GM21390 (cell line): ENCODE measurements at regions not wholly inside any gene's neighbourhood (a gene's known extent, or its start where the extent isn't known, plus 50 kb on each side); places are given as distances from the start of the nearest gene placed in this dataset.

Source experiments
- ATAC-seq: cut with Tn5 transposase; IDR thresholded peaks from one replicate; pipeline ENCODE4 v1.9.1; 2021; ENCODE audit not compliant: unreplicated experiment

DNA sequence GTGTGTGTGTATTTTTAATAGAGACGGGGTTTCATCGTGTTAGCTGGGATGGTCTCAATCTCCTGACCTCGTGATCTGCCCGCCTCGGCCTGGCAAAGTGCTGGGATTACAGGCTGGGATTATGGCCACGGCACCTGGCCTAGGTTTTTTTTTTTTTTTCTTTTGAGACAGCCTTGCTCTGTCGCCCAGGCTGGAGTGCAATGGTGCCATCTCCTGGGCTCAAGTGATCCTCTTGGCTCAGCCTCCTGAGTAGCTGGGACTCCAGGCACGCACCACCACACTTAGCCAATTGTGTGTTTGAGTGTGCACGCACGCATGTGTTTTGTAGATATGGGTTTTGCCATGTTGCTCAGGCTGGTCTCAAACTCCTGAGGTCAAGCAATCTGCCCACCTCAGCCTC, 629.8 kb downstream of the ETV1 start:
- ATAC-seq, result no peak

DNA sequence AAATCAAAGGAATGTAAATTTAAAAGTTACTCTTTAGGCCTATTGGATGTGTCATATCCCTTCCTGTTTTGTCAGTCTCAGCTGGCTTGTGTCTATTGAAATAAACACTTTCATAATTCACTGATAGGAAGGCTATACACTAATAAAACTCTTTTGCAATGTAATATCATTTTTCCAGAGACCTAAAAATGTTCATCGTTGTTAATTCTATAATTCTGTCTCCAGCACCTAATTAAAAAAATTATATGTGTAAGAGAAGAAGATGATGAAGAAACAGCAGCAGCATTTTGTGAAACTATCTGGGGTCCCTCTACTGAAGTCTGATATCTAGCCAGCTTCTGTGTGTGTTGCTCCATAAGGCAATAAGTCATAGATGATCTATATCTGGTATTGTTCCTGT, 602.7 kb downstream of the ETV1 start:
- ATAC-seq, result no peak

DNA sequence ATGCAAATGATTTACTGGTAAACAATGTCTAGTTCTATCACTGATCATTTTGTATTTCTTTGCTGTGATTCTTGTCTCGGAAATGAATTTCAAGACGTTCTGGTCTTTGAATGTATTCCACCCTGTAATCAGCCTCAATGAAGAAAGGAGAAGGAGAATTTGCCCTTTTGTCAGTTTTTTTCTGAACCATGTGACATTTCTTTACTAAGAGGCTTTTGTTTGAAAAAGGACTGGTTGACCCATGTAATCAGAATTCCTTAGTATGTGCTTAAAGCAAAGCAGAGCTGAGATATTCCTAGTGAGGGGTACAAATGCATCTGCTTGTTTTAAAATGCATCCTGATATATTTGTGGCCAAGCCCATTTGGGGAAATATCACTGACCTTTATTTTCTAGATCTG, 581.6 kb downstream of the ETV1 start:
- no peak for ATAC-seq

DNA sequence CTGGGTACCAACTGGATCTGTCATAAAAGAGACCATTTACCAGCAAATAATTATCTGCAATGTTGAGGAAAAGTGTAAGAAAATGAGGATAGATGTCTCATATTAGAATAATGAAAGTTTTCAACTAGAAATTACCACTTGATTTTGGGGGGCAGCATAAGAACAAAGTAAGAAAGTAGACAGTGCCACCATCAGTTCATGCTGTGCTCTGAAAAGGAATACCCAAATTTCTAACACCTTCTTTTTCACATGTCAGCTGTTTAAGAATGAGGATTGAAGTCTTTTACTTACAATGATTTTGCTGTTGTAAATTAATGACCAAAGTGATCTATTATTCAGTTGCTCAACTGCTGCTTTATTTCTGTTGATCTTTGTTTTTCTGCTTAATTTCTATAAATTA, 578.3 kb downstream of the ETV1 start:
- no peak for ATAC-seq

DNA sequence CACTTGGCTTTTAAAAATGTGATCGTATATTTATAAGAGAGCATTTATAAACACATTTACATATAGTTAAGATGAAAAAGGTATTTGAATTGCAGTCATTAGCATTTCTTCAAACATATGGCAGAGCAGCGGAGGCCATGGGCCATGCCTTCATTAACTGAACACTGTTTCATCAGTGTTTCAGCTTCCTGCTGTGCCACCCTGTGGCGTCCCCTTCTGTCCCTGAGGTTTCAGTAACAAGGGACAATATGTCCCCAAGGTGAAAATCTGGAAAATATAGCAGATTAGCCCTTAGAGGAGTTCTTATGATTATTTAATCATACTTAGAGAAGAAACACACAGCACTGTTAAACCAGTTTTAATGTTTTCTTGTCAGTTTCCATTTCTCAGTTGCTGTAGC, 577.8 kb downstream of the ETV1 start:
- ATAC-seq, result no peak

DNA sequence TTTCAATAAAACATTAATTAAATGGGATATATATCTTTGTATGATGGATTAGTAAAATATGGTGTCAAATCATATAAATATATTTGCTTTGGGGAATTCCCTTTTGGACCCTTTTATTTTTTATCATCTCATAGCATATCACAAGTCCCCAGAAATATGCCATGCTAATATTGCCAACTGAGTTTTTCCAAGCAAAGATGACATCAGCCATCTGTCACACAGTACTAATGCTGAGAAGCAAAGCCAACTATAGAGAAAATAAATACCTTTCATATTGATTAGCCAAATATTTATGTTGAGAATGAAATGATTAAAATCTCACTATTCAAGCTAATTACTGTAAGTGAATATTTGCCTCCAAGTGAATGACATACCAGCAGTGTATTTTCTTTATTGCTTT, 575.3 kb downstream of the ETV1 start:
- no peak for ATAC-seq

DNA sequence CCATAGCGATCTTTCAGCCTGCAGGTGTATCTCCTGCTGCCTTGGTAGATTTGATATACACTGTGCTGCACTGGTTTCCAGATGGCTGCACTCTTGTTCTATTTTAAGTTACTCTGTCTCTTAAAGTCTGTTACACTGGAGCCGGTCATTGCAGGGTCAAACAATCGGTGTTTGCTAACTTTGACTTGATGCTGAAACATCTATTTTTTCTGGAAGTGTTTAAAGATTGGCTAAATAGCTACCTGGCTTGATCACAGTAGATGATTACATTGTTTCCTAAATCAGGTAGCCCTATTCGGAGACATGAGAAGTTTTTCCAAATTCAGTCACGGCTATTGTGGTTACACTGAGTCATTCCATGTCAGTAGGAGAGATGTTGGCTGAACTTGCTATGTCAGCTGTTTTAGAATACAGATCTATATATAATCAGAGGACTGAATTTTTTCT, 574.8 kb downstream of the ETV1 start:
- ATAC-seq, result no peak

DNA sequence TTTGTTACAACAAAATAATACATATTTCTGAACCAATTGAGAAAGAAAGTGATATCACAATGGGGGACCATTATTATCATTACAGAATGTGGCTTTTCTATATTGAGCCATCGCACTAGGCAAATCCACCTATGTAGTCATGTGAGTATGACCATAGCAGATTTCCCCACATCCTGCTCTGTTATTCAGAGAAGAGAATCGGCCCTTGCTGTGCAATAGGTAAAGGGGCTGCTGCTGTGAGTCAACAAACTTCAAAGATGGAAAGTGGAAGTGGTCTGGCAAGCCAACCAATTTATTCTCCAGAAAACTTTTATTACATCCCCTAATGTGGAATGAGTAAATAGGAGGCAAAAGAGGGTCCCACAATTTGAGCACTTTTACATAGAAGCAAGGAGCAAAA, 573.4 kb downstream of the ETV1 start:
- ATAC-seq, result no peak

DNA sequence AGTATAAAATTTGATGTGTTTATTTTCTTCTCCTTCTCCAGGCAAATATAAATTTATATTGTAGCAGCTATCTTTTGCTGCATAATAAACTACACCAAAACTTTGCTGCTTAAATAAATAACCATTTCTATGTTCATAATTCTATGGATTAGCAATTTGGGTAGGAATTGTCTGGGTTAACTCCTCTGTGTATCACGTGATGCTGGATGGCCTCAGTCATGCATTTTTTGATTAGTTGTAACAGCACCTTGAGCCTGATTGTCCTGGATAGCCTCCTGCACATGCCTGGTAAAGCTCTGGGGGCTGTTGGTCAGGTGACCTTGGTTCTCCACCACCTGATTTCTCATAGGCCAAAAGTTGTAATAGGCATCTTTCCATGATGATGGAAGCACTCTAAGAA, 572.9 kb downstream of the ETV1 start:
- ATAC-seq, result no peak

DNA sequence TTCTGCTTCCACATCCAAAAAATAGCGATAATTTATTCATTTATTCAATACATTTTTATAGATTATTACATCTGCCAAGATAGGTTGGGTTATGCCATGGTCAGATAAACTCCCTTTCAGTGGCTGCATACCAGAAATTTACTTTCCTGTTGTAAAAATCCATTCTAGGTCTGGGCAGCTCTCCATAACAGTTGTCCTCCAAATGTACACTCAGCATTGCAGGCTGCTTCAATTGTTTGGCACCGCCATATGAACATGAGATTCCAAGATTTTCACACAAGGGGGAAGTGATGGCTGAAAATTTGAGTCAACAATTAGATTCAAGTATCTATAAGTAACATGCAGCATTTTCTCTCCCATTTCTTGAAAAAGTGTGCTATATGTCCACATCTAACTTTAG, 568.7 kb downstream of the ETV1 start:
- ATAC-seq, result no peak

DNA sequence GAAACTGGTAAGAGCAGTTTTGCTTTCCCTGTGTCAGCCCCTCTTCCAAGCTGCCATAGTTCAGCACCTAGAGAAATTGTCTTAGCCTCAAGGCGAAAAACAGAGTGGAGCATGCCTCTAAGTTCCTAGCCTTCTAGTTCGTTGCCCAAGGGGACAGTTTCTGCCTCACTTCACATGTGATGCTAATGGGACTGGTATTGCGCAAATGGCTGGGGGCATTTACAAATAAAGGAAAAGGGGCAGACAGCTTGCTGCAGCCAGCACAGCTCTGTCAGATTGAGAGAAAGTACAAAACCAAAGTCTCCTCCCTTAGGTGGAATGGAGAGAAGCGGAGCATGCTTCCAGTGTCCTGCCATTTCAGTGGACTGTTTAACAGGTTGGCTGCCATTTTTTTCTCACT, 567.7 kb downstream of the ETV1 start:
- no peak for ATAC-seq

DNA sequence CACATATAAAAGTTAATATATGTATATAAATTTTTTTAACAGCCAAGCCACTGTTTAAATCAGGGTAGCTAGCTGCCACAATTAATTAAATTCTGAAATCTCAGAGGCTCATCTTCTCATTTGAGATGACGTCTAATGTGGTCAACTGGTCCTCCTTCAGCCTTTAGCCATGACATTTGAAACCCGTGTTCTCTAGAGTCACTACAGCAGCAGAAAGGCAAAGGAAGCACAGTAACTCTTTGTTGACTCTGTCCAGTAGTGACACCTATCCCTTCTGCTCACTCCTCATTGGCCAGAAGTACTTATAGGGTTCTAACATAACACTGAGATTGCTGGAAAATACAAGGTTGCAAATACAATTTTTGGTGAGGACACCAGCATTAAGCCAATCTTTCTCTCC, 555.5 kb downstream of the ETV1 start:
- no peak for ATAC-seq

DNA sequence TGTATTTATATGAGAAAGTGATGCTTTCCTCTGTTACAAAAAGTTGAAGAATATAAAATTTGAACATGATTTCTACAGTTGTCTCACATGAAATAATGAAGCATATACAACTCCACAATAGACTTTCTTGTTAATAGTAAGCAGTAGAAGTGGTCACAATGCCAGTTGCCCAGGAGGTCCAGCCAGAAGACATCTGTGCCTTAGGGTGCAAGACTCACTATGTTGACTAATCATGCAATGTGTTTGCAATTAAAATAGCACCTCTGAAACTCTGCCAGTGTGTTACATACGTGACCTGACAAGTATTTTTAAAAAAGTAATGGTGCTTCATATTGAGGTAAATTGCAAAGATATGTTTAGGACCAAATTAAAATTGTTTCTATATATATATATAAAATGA, 547.2 kb downstream of the ETV1 start:
- ATAC-seq, result no peak

DNA sequence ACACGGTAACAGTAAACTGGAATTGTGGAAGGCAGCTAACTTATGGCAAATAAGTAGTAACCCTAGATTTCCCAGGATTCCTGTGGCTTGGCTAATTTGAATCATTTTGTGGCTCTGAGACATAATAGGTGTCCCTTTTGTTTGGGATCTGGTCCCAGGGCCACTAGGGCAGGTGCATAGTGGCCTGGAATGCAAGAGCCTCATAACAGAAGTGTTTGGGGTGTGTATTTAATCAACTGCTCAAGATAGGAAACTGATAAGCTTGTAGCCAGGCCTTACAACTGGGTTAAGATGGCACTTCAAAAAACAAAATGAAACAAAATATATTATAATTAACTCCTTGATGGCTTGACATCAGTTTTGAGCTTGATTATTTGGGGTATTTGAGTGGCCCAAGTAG, 541.8 kb downstream of the ETV1 start:
- ATAC-seq, result no peak

DNA sequence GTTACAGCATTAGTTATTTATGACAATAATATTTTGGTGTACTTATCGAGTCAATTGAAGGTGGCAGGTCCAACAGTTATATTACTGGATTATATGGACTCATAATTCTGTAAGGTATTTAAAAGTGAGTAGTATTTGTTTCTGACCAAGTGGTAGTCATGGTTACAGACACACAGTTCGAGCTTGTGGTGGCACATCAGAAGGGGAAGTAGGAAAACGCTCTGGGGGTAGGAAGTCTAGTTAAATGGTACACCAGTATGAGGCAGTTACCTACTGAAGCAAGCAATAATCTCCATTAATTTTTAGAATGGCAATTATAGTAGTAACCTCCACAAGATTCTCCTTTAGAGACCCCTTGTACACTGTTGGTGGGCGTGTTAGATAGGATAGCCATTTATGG, 541.2 kb downstream of the ETV1 start:
- ATAC-seq, result no peak

DNA sequence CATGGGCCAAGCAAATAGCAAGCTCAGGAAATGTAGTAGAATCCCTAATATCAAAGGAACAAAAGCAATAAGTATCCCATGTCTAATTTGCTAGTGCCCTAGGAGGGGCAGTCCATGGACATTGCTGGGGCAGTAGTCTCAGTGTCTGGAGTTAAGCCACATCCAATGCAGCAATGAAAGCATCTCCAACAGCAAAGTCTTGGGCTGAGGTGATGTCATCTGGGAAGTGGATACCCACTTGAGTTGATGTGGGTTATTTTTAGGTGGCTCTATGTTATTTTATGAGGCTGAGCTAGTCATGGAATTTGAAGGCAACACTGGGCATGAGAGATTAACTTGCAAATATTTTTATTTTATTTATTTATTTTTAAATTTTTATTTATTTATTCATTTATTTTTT, 540.0 kb downstream of the ETV1 start:
- ATAC-seq, result no peak

DNA sequence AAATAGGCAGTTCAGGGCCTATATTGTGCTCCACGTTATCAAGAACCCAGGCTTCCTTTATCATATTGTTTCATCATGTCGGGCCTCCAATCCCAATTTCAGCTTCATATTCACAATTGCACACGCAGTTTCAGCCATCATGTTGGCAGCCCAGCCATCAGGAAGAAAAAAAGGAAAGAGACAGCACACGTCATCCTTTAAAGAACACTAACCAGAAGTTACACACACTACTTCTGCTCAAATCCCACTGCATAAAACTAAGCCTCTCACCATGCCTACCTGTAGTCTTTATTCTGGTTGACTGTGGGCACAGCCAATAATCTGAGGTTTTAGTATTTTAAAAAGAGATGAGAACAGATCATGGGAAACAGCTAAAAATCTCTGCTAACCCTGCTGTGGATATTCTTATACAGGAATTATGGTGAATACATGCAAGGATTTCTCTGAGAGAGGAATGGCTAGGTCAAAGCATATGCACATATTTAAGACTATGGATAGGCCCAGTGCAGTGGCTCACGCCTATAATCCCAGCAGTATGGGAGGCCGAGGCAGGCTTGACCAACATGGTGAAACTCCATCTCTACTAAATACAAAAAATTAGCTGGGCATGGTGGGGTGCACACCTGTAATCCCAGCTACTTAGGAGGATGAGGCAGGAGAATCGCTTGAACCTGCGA, 534.4 kb downstream of the ETV1 start:
- ATAC-seq, result no peak

DNA sequence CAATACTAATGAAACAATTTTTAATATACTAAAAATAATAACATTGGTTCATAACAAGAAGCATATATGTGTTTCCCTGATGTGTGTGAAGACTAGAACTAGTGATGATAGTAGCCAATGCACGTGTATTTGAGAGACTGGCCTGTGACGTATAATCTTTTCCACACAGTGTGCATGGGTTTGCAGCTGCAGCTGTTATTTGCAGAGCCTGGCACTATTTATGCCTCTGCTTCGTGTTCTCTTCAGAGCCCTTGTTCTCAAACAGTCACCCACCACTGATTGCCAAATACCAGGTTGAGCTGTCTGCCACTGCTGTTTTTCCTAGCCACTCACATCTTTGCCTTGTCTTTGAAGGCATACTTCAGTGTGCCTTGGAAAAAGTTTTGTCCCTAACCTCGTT, 531.7 kb downstream of the ETV1 start:
- ATAC-seq, result no peak

DNA sequence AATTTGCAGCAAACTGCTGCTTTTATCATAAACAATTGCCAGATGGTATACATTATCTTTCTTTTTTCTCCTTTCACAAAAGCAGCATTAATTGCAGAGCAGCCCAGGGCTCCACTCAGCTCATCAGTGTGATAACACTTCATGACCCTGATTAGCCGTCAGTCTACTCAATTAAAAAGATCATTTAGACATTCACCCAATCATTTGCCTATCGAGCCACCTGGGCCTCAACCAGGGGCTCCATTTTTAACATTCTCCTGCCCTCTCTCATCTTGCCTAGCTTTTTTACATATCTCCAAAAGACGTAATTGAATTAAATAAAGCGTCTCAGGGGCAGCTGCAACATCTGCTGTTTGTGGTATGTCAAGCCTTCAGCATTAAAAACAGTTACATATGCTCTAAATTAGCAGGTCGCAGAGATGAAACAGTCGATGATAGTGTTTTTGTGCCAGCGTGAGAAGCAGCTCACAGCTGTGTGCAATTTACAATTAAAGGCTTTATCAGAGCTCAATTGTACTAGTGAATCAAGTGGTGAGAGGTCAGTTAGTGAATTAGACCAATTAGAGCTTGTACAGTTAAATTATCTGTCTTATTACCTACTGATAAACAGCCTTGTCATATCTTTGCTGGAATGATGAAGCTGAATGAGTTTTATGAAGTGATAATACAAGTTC, 522.5 kb downstream of the ETV1 start:
- ATAC-seq, result no peak

DNA sequence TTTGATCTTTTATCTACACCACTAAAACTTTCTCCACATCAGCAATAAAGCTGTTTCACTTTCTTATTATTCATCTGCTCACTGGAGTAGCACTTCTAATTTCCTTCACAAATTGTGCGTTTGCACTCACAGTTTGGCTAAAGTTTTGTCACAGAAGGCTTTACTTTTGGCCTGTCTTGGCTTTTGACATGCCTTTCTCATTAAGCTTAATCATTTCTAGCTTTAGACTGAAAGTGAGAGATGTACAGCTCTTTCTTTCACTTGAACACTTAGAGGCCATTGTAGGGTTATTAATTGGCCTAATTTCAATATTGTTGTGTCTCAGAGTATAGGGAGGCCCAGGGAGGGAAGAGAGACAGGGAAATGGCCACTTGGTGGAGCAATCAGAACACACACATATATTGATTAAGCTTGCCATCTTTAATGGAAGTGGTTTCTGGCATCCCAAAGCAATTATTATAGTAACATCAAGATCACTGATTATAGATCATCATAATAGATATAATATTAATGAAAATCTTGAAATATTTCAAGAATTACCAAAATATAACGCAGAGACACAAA, 512.5 kb downstream of the ETV1 start:
- no peak for ATAC-seq

DNA sequence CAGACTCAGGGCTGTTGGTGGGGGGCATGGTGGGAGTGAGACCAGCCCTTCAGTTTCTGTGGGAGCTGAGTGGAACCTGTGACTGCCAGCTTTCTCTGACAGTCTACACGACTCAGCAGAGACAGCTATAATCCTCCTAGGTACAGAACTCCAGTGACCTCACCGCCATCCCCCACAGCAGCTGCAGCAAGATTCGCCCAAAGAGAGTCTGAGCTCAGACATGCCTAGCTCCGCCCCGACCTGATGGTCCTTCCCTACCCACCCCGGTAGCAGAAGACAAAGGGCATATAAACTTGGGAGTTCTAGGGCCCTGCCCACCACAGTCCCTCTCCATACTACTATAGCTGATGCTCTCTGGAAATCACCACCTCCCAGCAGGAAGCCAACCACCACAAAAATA, 500.1 kb downstream of the ETV1 start:
- ATAC-seq, result no peak

DNA sequence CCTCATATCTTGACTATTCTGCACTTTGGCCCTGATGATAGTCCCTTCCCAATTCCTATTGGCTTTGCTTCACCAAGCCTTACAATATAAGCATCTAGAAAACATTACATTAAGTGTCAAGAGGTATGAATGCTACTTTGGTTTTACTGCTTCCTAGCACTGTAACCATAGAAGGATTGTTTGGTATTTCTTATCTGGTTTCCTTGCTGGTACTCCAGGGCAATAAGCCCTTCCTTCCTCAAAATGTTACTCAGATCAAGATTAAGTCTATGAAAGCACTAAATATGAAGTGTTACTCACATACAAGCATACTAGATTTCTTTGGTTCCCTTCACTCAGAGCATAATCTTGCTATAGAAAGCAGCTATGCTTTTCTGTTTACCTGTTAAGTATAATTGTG, 492.5 kb downstream of the ETV1 start:
- no peak for ATAC-seq

DNA sequence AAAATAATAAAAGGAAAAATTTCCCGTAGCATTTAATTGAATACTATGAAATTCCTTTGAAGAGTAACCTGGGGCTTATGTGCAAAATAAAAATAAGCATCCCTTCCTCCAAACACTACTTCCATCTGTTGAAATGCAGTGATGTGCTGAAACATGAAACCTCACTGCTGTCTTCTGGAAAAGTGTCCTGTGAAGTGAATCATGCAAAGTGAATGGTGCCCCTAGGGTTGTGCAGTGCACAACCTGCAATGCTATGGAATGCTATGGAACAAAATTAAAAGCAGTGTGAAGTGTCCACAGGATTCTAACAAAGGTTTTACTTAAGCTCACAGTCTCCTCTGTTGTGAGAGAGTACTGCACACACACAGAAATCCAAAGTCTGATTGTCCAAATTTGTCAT, 480.9 kb downstream of the ETV1 start:
- no peak for ATAC-seq
